Umbilical cord (tissue), 1 donor: ENCODE measurements at regions not wholly inside any gene's neighbourhood (a gene's known extent, or its start where the extent isn't known, plus 50 kb on each side); places are given as distances from the start of the nearest gene placed in this dataset.
A peak's percentile ranks its signal among the peaks of the same experiment; 100 is the strongest.
"Not testable (repeated sequence)": the region's sequence is repeated elsewhere in the genome, so short reads cannot be mapped to it uniquely, and the experiment has no call there.

Experiments used
- DNase-seq: peaks from one replicate; pipeline ENCODE4 v3.0.0-alpha.2; 2015; ENCODE audit warnings: low spot score

GRCh38 chr16:85274924-85275323 is 162.7 kb upstream of the CIBAR2 start:
- peak; percentile 71 for DNase-seq

- peak; percentile 60 for DNase-seq
Observed at GRCh38 chr16:85275533-85276249, 163.4 kb upstream of the CIBAR2 start.

- no peak for DNase-seq
Observed at GRCh38 chr16:85276258-85276657, 164.0 kb upstream of the CIBAR2 start.

GRCh38 chr16:85276721-85277120 is 164.4 kb upstream of the CIBAR2 start:
- no peak for DNase-seq

GRCh38 chr16:85278839-85279238 is 166.6 kb upstream of the CIBAR2 start:
- DNase-seq: peak; percentile 29

- no peak for DNase-seq
Observed at GRCh38 chr16:85279402-85279801, 167.1 kb upstream of the CIBAR2 start.

- DNase-seq: peak; percentile 82
Observed at GRCh38 chr16:85279825-85280545, 167.7 kb upstream of the CIBAR2 start.

- DNase-seq: no peak
Observed at GRCh38 chr16:85281181-85281580, 168.9 kb upstream of the CIBAR2 start.

- no peak for DNase-seq
Observed at GRCh38 chr16:85282842-85283241, 170.6 kb upstream of the CIBAR2 start.

- DNase-seq: no peak
Observed at GRCh38 chr16:85283305-85284050, 171.2 kb upstream of the CIBAR2 start.

- DNase-seq: no peak
Observed at GRCh38 chr16:85284141-85284817, 172.0 kb upstream of the CIBAR2 start.

- no peak for DNase-seq
Observed at GRCh38 chr16:85285681-85286065, 173.4 kb upstream of the CIBAR2 start.

- no peak for DNase-seq
Observed at GRCh38 chr16:85286066-85286831, 174.0 kb upstream of the CIBAR2 start.

- no peak for DNase-seq
Observed at GRCh38 chr16:85286951-85287814, 174.9 kb upstream of the CIBAR2 start.

- not testable (repeated sequence) for DNase-seq
Observed at GRCh38 chr16:85287815-85288109, 175.5 kb upstream of the CIBAR2 start.

- DNase-seq: no peak
Observed at GRCh38 chr16:85288341-85288868, 176.1 kb upstream of the CIBAR2 start.

GRCh38 chr16:85288869-85289660 is 176.8 kb upstream of the CIBAR2 start:
- DNase-seq: no peak

GRCh38 chr16:85289760-85290625 is 177.7 kb upstream of the CIBAR2 start:
- DNase-seq: no peak
